Naive thymus-derived CD8-positive, alpha-beta T cell (primary cell): ENCODE measurements at regions not wholly inside any gene's neighbourhood (a gene's known extent, or its start where the extent isn't known, plus 50 kb on each side); places are given as distances from the start of the nearest gene placed in this dataset.
"Not testable (repeated sequence)": the region's sequence is repeated elsewhere in the genome, so short reads cannot be mapped to it uniquely, and the experiment has no call there.

ENCODE experiments used
- ATAC-seq, 2 donors: fragments of 150-1000 bp; cut with Tn5 transposase in 1 of 2; sonication (Bioruptor Pico), chemical (Tn5 transposase) in 1 of 2; 1 replicate in 1 of 2; 2 replicates in 1 of 2; pipeline ENCODE4 v1.10.0; 2021; ENCODE audit warnings: mild to moderate bottlenecking in 2 of 2, moderate library complexity in 2 of 2
- POLR2A ChIA-PET: fragments of 350-600 bp; sonication (Branson Sonifier 250); formaldehyde crosslinking; loops from one replicate; lab custom pipeline; 2021; ENCODE audit warnings: antibody characterized with exemption; lab: Charles Lee
- DNase-seq, 10 donors: peaks; one replicate each; pipeline versions ENCODE4 v3.0.0 to v3.0.0-alpha.2; 2020 to 2022
- H3K27ac Mint-ChIP-seq, 10 donors: one replicate each; pipeline ENCODE4 v1.8.0; 2020 to 2022; ENCODE audit warnings: mild to moderate bottlenecking in 10 of 10, mixed read lengths in 10 of 10, moderate library complexity in 4 of 10, inconsistent platforms in 1 of 10
- H3K27me3 Mint-ChIP-seq, 5 donors: one replicate each; pipeline ENCODE4 v1.8.0; 2021 to 2022; ENCODE audit warnings: mixed read lengths in 5 of 5
- H3K36me3 Mint-ChIP-seq, 3 donors: one replicate each; pipeline ENCODE4 v1.8.0; 2020 to 2022; ENCODE audit warnings: mixed read lengths in 3 of 3, mild to moderate bottlenecking in 2 of 3, inconsistent platforms in 1 of 3
- H3K4me1 Mint-ChIP-seq, 4 donors: one replicate each; pipeline ENCODE4 v1.8.0; 2021 to 2022; ENCODE audit warnings: mixed read lengths in 4 of 4
- H3K4me3 Mint-ChIP-seq, 10 donors: one replicate each; pipeline ENCODE4 v1.8.0; 2020 to 2022; ENCODE audit warnings: mild to moderate bottlenecking in 10 of 10, mixed read lengths in 10 of 10, moderate library complexity in 6 of 10, inconsistent platforms in 1 of 10
- H3K9me3 Mint-ChIP-seq, 9 donors: one replicate each; pipeline ENCODE4 v1.8.0; 2020 to 2022; ENCODE audit warnings: mixed read lengths in 9 of 9, mild to moderate bottlenecking in 3 of 9, inconsistent platforms in 1 of 9, moderate library complexity in 1 of 9

DNA sequence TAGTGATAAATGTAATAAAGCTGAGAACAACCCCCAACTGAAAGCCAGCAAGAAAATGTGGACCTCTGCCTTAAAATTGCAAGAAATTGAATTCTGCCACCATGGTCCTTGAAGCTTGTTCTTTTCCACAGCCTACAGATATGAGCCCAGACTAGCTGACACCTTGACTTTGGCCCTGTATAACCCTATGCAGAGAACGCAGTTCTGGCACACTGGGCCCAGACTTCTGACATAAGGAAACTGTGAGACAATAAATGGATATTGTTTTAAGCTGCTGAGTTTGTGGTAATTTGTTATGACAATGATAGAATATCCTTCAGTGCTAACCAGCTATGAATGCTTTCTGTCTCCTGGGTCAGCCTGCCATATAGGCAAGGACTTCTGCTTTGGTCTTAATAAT, 315.6 kb upstream of the RIOK2 start:
- Mint-ChIP-seq H3K27me3 (peaks cover 0 to 7% (median 2%) of the 10 kb centered on the region in 5 donors), H3K9me3 (no peaks in the 10 kb centered on the region), H3K4me1 (no peaks in the 10 kb centered on the region), H3K4me3 (no peak overlapping the region), H3K27ac (no peak overlapping the region), H3K36me3 (no peaks in the 10 kb centered on the region)
- ATAC-seq (no peak), DNase-seq (no peak)
- POLR2A ChIA-PET = no interaction called here

DNA sequence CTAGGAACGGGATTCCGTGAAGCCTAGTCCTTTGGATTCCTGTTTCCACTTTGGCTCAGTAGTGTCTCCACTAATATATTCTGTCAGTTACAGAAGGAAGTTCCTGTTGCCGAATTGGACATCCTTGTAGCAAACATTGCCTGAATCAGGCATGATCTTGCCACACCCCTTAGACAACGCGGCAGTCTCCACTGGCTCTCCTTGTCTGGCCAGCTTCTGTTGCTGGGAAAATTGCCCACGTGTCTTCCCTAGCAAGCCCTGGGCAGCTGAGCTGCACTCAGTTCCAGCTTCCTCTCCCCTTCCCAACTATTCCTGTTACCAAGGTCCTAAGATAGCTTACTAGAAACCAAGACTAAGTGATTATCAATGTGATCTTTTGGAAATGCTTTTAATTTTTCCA, 316.6 kb upstream of the RIOK2 start:
- peaks cover 0 to 5% (median under 1%) of the 10 kb centered on the region in 5 donors for H3K27me3 Mint-ChIP-seq
- POLR2A ChIA-PET = no interaction called here
- H3K27ac Mint-ChIP-seq = no peak overlapping the region
- no peaks in the 10 kb centered on the region for H3K36me3 Mint-ChIP-seq
- no peak overlapping the region for H3K4me3 Mint-ChIP-seq
- DNase-seq (no peak), ATAC-seq (no peak)
- H3K4me1 Mint-ChIP-seq = no peaks in the 10 kb centered on the region
- H3K9me3 Mint-ChIP-seq = no peaks in the 10 kb centered on the region

DNA sequence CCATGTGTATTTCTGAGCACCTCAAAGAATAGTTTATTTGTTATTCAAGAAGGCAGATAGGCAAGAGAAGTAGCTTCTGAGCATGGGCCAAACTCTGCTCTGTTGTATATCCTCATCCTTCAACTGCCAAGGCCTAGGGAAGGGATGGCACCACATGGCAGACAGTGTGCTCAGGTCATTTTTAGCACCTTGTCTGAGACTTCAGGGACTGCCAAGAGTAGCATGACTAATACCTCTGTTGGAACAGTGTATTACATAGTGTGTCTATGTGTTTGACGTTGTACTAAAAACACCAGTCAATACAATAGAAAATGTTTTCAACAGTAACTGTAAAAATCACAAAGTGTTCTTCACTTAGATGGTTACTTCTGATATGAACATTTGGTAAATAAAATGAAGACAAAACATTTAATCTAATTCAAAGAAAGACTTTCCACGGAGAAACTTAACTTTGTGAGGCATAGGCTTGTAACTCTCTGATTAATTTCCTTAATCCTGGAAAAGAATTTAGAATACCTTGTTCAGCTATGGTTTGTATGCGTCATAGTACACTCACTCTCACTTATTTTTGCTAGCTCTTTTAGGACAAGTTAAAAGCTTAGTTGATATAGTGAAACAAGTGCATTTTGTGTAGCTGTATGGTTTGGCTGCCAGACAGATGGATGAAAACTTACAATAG, 318.4 kb upstream of the RIOK2 start:
- H3K4me3 Mint-ChIP-seq = no peak overlapping the region
- H3K27ac Mint-ChIP-seq = no peak overlapping the region
- H3K9me3 Mint-ChIP-seq = no peaks in the 10 kb centered on the region
- ATAC-seq (no peak), DNase-seq (no peak)
- H3K4me1 Mint-ChIP-seq = no peaks in the 10 kb centered on the region
- no peaks in the 10 kb centered on the region for H3K36me3 Mint-ChIP-seq
- peaks cover 0 to 4% (median under 1%) of the 10 kb centered on the region in 5 donors for H3K27me3 Mint-ChIP-seq
- POLR2A ChIA-PET = no interaction called here

DNA sequence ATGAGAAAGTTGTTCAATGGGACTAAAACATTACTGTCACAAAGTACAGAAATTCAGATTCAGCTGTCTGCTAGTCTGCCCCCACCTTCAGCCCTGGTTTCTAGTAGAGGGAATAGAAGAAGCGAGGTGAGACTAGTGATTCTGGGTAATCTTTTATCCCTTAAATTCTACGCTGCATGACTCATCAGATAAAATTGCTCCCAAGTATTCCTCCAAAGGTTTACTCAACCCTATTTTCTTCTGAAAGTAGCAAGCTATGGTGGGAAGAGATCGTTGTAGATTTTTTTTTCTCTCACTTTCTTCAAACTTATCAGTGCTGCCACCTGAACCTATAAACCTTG, 318.9 kb upstream of the RIOK2 start:
- Mint-ChIP-seq H3K36me3 (no peaks in the 10 kb centered on the region), H3K27ac (no peak overlapping the region), H3K4me3 (no peak overlapping the region), H3K9me3 (no peaks in the 10 kb centered on the region), H3K27me3 (peaks cover 0 to 4% (median 2%) of the 10 kb centered on the region in 5 donors), H3K4me1 (no peaks in the 10 kb centered on the region)
- no peak for DNase-seq
- ATAC-seq = no peak
- POLR2A ChIA-PET = no interaction called here

DNA sequence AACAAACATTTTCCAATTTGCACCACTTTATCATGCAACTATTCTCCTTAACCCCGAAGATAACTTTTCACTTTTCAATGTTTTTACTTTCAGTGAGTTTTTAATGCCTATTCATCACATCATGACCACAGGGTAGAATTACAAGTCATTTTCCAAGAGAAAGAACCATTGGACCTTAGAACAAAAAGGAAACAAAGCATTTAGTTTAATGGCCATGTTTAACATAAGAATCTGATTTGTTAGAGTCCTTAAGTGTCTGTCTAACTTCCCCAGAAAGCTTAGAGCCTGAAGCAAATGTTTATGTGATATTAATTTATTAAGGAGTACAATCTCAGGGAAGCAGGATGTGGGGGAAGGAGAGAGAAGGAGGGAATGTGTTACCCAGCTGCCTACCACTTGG, 325.8 kb upstream of the RIOK2 start:
- ATAC-seq = no peak
- no peaks in the 10 kb centered on the region for H3K4me1 Mint-ChIP-seq
- peaks cover 0 to 6% (median 2%) of the 10 kb centered on the region in 5 donors for H3K27me3 Mint-ChIP-seq
- no peak overlapping the region for H3K4me3 Mint-ChIP-seq
- H3K36me3 Mint-ChIP-seq = no peaks in the 10 kb centered on the region
- no peak for DNase-seq
- peaks cover 0 to 3% (median 0%) of the 10 kb centered on the region in 9 donors for H3K9me3 Mint-ChIP-seq
- H3K27ac Mint-ChIP-seq = no peak overlapping the region
- POLR2A ChIA-PET = no interaction called here

DNA sequence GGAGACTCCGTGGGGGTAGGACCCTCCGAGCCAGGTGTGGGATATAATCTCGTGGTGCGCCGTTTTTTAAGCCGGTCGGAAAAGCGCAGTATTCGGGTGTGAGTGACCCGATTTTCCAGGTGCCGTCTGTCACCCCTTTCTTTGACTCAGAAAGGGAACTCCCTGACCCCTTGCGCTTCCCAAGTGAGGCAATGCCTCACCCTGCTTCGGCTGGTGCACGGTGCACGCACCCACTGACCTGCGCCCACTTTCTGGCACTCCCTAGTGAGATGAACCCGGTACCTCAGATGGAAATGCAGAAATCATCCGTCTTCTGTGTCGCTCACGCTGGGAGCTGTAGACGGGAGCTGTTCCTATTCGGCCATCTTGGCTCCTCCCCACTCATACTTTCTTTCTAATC, 336.5 kb upstream of the RIOK2 start:
- peaks cover 0 to 13% (median 8%) of the 10 kb centered on the region in 9 donors for H3K9me3 Mint-ChIP-seq
- H3K4me3 Mint-ChIP-seq, H3K27ac Mint-ChIP-seq, DNase-seq, H3K4me1 Mint-ChIP-seq, H3K27me3 Mint-ChIP-seq, POLR2A ChIA-PET, ATAC-seq, H3K36me3 Mint-ChIP-seq: not testable (repeated sequence)

DNA sequence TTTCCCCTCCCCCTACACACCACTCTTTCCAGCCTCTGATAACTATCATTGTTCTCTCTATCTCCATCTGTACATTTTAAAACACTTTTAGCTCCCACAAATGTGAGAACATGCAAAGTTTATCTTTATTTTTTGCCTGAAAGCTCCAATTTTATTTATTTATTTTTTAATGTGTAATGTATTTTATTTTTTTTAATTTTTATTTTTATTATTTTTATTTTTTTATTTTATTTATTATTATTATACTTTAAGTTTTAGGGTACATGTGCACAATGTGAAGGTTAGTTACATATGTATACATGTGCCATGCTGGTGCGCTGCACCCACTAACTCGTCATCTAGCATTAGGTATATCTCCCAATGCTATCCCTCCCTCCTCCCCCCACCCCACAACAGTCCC, 340.3 kb upstream of the RIOK2 start:
- H3K4me1 Mint-ChIP-seq, H3K4me3 Mint-ChIP-seq, POLR2A ChIA-PET, ATAC-seq, H3K27ac Mint-ChIP-seq, H3K36me3 Mint-ChIP-seq, H3K27me3 Mint-ChIP-seq, DNase-seq: not testable (repeated sequence)
- H3K9me3 Mint-ChIP-seq = peaks cover 0 to 12% (median 11%) of the 10 kb centered on the region in 9 donors

DNA sequence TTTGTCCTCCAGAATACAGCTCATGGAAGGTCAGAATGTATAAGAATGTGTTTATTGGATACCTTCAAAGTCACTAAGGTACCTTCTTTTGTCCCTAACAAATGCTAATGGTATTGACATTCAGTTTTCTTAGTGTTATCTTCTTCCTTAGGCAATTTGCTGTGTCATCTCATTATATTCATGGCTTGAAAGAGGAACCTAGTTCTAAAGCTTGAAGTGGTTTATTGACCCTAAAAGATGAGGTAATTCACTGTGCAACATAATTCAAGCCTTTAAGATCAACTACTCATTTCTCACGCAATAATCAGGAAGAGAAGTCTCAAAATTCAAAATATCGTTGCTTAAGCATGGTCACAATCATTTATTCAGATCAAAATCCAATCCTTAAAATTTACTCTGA, 342.7 kb upstream of the RIOK2 start:
- H3K27ac Mint-ChIP-seq = no peak overlapping the region
- DNase-seq = no peak
- peaks cover 0 to 5% (median 2%) of the 10 kb centered on the region in 9 donors for H3K9me3 Mint-ChIP-seq
- H3K36me3 Mint-ChIP-seq = no peaks in the 10 kb centered on the region
- peaks cover 0 to 3% (median 0%) of the 10 kb centered on the region in 5 donors for H3K27me3 Mint-ChIP-seq
- no peaks in the 10 kb centered on the region for H3K4me1 Mint-ChIP-seq
- POLR2A ChIA-PET = no interaction called here
- ATAC-seq = no peak
- no peak overlapping the region for H3K4me3 Mint-ChIP-seq

DNA sequence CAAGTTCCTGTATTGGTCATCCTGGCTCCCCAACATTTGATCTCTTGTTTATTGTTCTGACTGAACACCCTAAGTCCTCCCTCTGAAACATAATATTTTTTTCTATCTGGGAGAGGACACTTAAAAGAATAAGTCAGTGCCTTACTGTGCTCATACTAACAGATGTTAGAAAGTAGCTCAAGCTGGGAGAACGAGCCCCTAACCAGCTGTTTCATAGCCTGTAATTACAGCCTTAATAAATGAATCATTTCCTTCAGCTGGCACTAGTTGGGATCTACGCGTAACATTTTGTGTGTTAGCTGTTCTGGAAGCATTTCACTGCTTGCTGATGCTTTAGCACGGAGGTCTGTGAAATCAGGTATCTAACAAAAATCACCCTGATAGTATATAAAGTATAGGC, 345.9 kb upstream of the RIOK2 start:
- Mint-ChIP-seq H3K9me3 (peaks cover 0 to 4% (median 2%) of the 10 kb centered on the region in 9 donors), H3K36me3 (no peaks in the 10 kb centered on the region), H3K4me3 (no peak overlapping the region), H3K27ac (no peak overlapping the region), H3K27me3 (peaks cover 0 to 3% (median 0%) of the 10 kb centered on the region in 5 donors), H3K4me1 (peaks cover 0 to 9% (median 3%) of the 10 kb centered on the region in 4 donors)
- POLR2A ChIA-PET = no interaction called here
- no peak for ATAC-seq
- no peak for DNase-seq

DNA sequence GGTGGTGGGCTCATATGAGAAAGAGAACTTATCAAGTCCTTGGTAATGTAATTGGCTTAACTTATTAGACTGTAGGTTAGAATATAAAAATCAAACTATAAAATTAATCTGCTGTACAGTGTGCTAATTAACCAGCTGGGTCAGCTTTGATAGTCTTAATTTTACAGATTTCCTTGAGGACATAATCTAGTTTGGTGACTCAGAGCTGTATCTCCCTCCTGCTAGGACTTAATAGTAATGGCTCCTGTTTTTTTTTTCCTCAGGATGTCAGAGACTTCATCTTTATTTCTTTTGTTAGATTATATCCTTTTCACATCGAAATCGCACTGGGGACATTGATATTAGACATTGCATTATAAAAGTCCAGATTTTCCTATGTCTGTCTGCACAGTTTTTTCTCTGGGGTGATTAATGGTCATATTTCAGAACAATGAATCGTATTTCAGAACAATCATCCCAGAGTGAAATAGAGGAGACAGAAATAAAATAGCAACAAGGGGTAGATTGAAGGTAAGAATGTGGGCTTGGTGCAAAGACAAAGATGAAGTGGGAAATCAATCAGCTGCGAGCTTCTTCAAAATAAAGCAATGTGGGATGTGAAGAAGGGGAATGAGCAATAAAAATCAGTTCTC, 346.4 kb upstream of the RIOK2 start:
- Mint-ChIP-seq H3K4me1 (peaks cover 0 to 9% (median 3%) of the 10 kb centered on the region in 4 donors), H3K27me3 (peaks cover 0 to 3% (median 0%) of the 10 kb centered on the region in 5 donors), H3K4me3 (no peak overlapping the region), H3K27ac (no peak overlapping the region), H3K36me3 (no peaks in the 10 kb centered on the region), H3K9me3 (peaks cover 0 to 4% (median 2%) of the 10 kb centered on the region in 9 donors)
- ATAC-seq (no peak), DNase-seq (no peak)
- POLR2A ChIA-PET = no interaction called here

DNA sequence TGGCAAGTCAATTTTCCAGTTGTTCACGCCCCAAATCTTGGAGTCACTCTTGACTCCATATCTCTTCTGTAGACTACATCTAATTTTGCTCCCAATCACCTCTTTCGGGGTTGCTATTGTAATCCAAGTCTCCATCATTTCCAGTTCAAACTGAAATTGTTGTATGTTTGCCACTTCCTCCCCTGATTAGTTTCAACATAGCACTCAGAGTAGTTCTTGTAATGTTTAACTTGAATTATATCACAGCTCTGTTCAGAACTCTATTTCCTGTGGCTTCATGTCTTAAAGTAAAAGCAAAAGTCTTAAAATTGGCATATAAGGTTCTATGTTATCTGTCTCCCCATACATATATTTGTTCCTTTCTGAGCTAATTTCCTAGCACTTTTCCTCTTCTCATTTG, 348.5 kb upstream of the RIOK2 start:
- H3K27me3 Mint-ChIP-seq = peaks cover 0 to 3% (median 0%) of the 10 kb centered on the region in 5 donors
- no peak for DNase-seq
- POLR2A ChIA-PET = no interaction called here
- H3K9me3 Mint-ChIP-seq = peaks cover 0 to 2% (median 0%) of the 10 kb centered on the region in 9 donors
- H3K27ac Mint-ChIP-seq = no peak overlapping the region
- ATAC-seq = no peak
- no peaks in the 10 kb centered on the region for H3K36me3 Mint-ChIP-seq
- no peak overlapping the region for H3K4me3 Mint-ChIP-seq
- peaks cover 0 to 9% (median 3%) of the 10 kb centered on the region in 4 donors for H3K4me1 Mint-ChIP-seq

DNA sequence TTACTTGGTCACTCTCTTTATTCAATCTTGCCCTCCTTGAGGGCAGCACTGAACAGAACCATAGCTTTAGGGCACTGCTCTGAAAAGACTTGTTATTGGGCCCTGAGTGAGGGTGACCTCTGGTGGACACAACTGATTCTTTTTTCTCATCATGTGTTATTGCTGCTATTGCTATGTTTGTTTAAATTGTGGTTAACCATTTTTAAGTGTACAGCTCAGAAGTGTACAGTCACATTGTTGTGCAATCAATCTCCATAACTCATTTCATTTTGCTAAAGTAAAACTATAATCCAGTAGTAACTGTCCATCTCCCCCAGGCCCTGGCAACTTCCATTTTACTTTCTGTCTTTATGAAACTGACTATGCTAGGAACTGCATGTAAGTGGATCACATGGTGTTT, 351.1 kb upstream of the RIOK2 start:
- ATAC-seq = no peak

DNA sequence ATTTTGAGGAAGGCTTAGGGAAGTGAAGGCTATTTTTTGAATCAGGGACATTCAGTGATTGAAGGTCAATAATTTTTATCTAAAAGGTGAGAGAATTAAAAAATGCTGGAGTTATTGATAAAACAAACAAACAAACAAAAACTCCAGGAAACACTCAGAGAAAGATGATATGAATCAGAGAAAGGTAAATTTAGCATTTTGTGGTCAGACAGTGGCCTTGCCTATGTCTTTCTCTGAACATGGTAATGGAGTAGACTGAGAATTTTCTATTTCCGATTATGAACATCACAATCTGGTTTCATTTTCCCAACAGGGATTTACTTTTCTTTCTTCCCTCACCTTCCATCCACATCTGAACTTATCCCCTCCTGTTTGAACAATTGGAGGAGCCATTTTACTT, 353.6 kb upstream of the RIOK2 start:
- DNase-seq (no peak), ATAC-seq (no peak)
- Mint-ChIP-seq H3K9me3 (no peaks in the 10 kb centered on the region), H3K36me3 (no peaks in the 10 kb centered on the region), H3K27me3 (peaks cover 0 to 2% (median 0%) of the 10 kb centered on the region in 5 donors), H3K4me1 (peaks cover 0 to 8% (median under 1%) of the 10 kb centered on the region in 4 donors), H3K27ac (no peak overlapping the region), H3K4me3 (no peak overlapping the region)
- POLR2A ChIA-PET = no interaction called here

More for the DNA sequence above, 351.1 kb upstream of the RIOK2 start:
- Mint-ChIP-seq H3K4me1 (peaks cover 0 to 14% (median 3%) of the 10 kb centered on the region in 4 donors), H3K9me3 (no peaks in the 10 kb centered on the region), H3K36me3 (no peaks in the 10 kb centered on the region), H3K27ac (no peak overlapping the region), H3K27me3 (peaks cover 0 to 3% (median 0%) of the 10 kb centered on the region in 5 donors), H3K4me3 (no peak overlapping the region)
- peak in 1 of 10 donors; percentile 7 for DNase-seq
- POLR2A ChIA-PET = no interaction called here
